Activated gamma-delta T cell treated with Interleukin-2 at 50 U/mL for 16 hours (primary cell): ENCODE measurements at regions not wholly inside any gene's neighbourhood (a gene's known extent, or its start where the extent isn't known, plus 50 kb on each side); places are given as distances from the start of the nearest gene placed in this dataset.
"Not testable (repeated sequence)": the region's sequence is repeated elsewhere in the genome, so short reads cannot be mapped to it uniquely, and the experiment has no call there.

ENCODE experiments used
- DNase-seq: peaks from one replicate; pipeline ENCODE4 v3.0.0-alpha.2; 2020

DNA sequence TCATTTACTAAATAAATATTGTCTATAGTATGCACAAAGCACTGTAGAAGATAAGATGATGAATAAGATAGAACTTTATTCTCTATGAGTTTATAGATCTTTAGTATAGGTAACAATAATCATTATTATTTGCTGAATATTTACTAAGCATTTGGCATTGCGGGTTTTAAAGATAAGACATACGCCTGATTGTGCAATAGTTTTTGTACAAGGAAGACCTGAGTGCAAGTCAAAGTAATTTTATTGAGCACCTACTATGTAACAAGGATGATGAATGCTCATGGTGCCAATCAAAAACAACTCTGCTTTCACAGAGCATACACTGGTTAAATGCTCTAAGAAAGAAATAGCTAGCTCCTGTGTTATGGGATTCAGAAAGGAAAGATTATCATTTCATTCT, 1461.7 kb upstream of the FLRT2 start:
- DNase-seq: no peak

- DNase-seq: no peak
Measured at GRCh38 chr14:84071061-84071460, 1458.9 kb upstream of the FLRT2 start.

GRCh38 chr14:84074626-84075025, 1455.3 kb upstream of the FLRT2 start:
- no peak for DNase-seq

- DNase-seq: no peak
Measured at GRCh38 chr14:84080944-84081343, 1449.0 kb upstream of the FLRT2 start.

- DNase-seq: no peak
Measured at GRCh38 chr14:84084056-84084630, 1445.8 kb upstream of the FLRT2 start.

- no peak for DNase-seq
Measured at GRCh38 chr14:84085493-84085892, 1444.5 kb upstream of the FLRT2 start.

DNA sequence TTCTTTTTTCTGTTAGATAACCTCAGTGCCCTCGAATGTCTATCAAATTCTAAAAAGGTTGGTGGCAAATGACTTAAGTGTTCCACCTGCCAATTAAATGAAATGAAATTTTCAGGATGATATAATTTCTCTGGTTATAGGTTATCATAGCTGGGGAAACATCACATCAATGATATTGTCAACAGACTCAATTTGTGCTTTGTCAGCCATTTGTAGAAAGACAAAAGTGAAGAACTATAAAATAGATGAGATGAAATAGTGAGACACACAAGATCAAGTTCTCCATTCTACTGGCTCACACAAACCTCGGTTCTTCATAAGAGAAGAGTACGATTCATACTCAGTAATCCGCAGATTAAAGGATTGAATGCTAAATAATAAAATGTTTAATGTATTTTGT, 1443.2 kb upstream of the FLRT2 start:
- no peak for DNase-seq

- no peak for DNase-seq
Measured at GRCh38 chr14:84087986-84088531, 1441.9 kb upstream of the FLRT2 start.

- DNase-seq: no peak
Measured at GRCh38 chr14:84090837-84091236, 1439.1 kb upstream of the FLRT2 start.

DNA sequence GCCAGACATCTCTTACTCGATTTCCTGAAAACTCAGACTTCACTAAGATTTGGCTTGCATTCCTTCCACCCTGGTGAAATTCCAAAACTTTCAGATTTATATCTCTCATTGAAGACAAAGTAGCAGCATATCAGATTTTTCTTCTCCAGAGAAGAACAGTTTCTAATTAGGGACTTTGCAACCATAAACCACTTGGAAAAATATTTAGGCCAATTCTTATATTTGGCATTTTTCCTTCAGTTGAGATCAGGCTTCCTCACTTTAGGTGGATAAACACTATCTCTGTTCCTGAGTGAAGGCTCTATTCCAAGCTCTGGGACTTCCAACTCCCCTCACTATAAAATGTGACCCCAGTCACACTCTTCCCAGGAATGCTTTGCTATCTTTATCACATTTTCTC, 1434.3 kb upstream of the FLRT2 start:
- DNase-seq: no peak

GRCh38 chr14:84098261-84098660, 1431.7 kb upstream of the FLRT2 start:
- DNase-seq: no peak

DNA sequence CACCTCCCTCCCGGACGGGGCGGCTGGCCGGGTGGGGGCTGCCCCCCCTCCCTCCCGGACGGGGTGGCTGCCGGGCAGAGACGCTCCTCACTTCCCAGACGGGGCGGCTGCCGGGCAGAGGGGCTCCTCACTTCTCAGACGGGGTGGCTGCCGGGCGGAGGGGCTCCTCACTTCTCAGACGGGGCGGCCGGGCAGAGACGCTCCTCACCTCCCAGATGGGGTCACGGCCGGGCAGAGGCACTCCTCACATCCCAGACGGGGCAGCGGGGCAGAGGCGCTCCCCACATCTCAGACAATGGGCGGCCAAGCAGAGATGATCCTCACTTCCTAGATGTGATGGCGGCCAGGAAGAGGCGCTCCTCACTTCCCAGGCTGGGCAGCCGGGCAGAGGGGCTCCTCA, 1430.4 kb upstream of the FLRT2 start:
- DNase-seq: not testable (repeated sequence)

- no peak for DNase-seq
Measured at GRCh38 chr14:84107835-84108343, 1422.1 kb upstream of the FLRT2 start.

GRCh38 chr14:84108746-84109457, 1421.0 kb upstream of the FLRT2 start:
- no peak for DNase-seq

GRCh38 chr14:84112589-84112988, 1417.4 kb upstream of the FLRT2 start:
- no peak for DNase-seq

DNA sequence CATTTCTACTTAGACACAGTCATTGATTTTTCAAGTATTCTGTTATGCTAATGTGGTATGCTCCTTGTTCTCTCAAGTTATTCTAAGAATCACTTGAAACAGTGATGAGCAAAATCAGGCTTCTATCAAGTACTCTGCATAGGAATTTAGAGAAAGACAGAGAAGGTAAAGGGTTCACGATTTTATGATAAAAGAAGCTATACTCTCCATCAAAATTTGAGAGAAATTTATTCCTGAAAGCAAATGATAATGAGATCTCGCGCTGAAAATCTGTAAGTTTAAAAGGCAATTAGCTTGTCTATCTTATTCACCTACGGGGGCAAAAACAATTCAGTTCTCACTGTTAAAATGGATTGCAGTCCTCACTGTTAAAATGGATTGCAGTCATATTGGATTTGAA, 1404.3 kb upstream of the FLRT2 start:
- no peak for DNase-seq

GRCh38 chr14:84127495-84127894, 1402.4 kb upstream of the FLRT2 start:
- DNase-seq: no peak

GRCh38 chr14:84128050-84128449, 1401.9 kb upstream of the FLRT2 start:
- no peak for DNase-seq

DNA sequence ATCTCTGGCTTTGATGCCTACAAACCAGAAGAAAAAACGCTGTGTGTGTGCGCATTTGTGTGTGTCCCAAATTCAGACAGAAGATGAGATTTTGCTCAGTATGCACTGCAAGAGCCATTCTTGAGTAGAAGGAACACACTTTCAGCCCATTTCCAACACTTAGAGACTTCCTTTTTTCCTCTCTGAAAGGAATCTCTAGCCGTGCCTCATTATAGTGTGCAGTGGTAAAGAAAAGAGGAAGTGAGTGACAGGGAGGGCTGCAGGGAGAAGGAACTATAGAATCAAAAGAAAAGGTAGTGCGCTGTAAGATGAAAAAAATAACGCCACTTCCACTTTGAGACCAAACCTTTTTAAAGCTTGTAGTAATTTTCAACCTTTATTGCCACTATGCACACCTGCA, 1400.9 kb upstream of the FLRT2 start:
- DNase-seq: no peak

GRCh38 chr14:84129941-84130340, 1400.0 kb upstream of the FLRT2 start:
- DNase-seq: no peak

DNA sequence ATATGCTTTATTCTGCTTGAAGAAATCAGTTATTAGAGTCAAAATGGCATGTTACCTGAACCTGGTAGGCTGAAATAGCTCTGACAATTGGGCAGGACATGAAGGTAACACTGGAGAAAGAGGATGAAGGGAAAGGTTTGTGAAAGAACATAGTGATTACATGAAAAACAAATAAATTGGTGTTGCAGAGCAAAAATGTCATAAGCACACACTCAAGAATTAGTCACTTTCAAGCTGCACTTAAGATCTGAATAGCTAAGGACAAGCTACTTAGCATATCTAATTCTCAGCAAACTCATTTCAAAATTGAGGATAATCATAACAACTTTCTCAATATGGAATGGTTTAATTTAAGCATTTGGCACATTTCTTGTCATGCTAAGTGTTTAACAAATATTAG, 1398.0 kb upstream of the FLRT2 start:
- DNase-seq: no peak

GRCh38 chr14:84144166-84144565, 1385.8 kb upstream of the FLRT2 start:
- DNase-seq: no peak

- DNase-seq: no peak
Measured at GRCh38 chr14:84152452-84152851, 1377.5 kb upstream of the FLRT2 start.

DNA sequence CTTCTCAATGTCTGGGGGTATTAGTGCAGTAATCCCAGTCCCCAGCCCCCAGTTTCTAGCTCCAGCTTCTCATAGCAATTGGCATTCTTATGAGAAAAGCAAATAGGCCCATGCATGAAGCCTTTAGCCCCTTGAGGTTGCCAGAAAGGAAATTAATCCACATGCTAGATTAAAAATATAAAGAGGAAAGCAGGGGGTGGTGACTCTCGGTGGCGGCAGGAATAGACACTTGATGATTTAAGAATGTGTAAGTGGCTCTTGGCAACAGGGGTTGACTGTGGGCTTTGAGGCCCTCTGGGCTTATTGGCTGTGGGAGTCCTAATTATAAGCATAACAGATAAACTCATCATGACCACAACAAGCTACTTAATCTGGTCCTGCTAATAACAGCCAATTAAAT, 1367.3 kb upstream of the FLRT2 start:
- no peak for DNase-seq

GRCh38 chr14:84167026-84167425, 1362.9 kb upstream of the FLRT2 start:
- no peak for DNase-seq
